Body of pancreas (tissue), 4 donors: ENCODE measurements at regions not wholly inside any gene's neighbourhood (a gene's known extent, or its start where the extent isn't known, plus 50 kb on each side); places are given as distances from the start of the nearest gene placed in this dataset.

Experiments used
- ATAC-seq: fragments of 150-250 bp; one replicate; pipeline ENCODE4 v1.9.1; 2016
- DNase-seq, 4 donors: peaks; one replicate each; pipeline ENCODE4 v3.0.0-alpha.2; 2019
- H3K27ac ChIP-seq, 4 donors: fragments of 200-600 bp; sonication (generic); 1 replicate in 3 of 4; 2 replicates in 1 of 4; pipeline versions ENCODE4 v1.5.1 to v1.6.1; 2016 to 2019; ENCODE audit warnings: mild to moderate bottlenecking in 1 of 4, mixed read lengths in 1 of 4, moderate library complexity in 1 of 4
- H3K27me3 ChIP-seq, 2 donors: fragments of 200-600 bp; sonication (generic); one replicate each; pipeline ENCODE4 v1.6.0; 2016; ENCODE audit warnings: mild to moderate bottlenecking in 1 of 2
- H3K36me3 ChIP-seq, 2 donors: fragments of 200-600 bp; sonication (generic); replicated peaks in 1 of 2; 2 replicates each; pipeline ENCODE4 v1.5.1; 2016; ENCODE audit warnings: low read depth in 2 of 2; ENCODE audit not compliant: insufficient read depth in 1 of 2
- H3K4me1 ChIP-seq: fragments of 200-600 bp; sonication (generic); one replicate; pipeline ENCODE4 v1.6.0; 2016
- H3K4me3 ChIP-seq, 2 donors: fragments of 200-600 bp; sonication (generic); 1 replicate in 1 of 2; 2 replicates in 1 of 2; pipeline ENCODE4 v1.5.1; 2016 to 2019
- H3K9me3 ChIP-seq, 3 donors: fragments of 200-600 bp; sonication (generic); 1 replicate in 2 of 3; 2 replicates in 1 of 3; pipeline ENCODE4 v1.5.1; 2016
- POLR2A ChIP-seq, 3 donors: fragments of 450-650 bp; IDR thresholded peaks; one replicate each; pipeline ENCODE4 v1.6.1; 2016; ENCODE audit warnings: antibody characterized with exemption in 3 of 3, mild to moderate bottlenecking in 2 of 3
- WGBS, 2 donors: methylation state at CpG; one replicate each; pipeline ENCODE4 v1.1.5; 2017; 5-methylcytosine and 5-hydroxymethylcytosine counted together
- intact Hi-C: fragments of 100-400 bp; cut with DNase I; formaldehyde crosslinking; loops from one replicate; pipeline ENCODE4 v1.15.1; 2023
- TF ChIP-seq, protein P1 (sequence below), 7 experiments: fragments of 450-650 bp in 4 of 7; fragments of 200-600 bp in 3 of 7; sonication (generic) in 3 of 7; IDR thresholded peaks; one replicate each; pipeline ENCODE4 v1.5.1; 2016 to 2019; ENCODE audit warnings: antibody characterized with exemption in 7 of 7

DNA sequence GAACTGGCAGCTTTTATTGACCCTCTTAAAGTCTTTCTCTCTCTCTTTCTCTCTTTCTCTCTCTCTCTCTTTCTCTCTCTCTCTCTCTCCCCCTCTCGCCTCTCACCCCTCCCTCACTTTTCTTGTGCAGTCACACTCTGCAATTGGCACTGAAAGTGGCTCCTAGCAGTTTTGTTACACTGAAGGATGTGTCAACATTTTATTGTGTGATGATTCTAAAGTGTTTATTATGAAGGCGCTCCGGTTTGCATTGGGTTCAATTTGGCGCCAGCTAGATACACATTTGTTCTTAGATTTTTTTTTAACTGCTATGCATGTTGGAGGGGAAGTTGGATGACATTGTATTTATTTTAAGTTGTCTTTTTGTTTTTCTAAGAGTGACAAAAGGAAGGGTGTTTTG is 64.0 kb upstream of the CHRM3 start:
- no peak overlapping the region for H3K4me3 ChIP-seq
- no peak for DNase-seq
- no peaks in the 10 kb centered on the region for H3K27me3 ChIP-seq
- H3K27ac ChIP-seq: no peak overlapping the region
- 88 to 94% methylated on average over 3 to 4 of the region's 4 CpGs for WGBS, 2 donors
- no peak for ATAC-seq
- H3K36me3 ChIP-seq: no peaks in the 10 kb centered on the region
- intact Hi-C loops: no loop called here
- H3K4me1 ChIP-seq: peaks cover 16% of the 10 kb centered on the region
- no peaks in the 10 kb centered on the region for H3K9me3 ChIP-seq
- TF ChIP-seq POLR2A (IDR thresholded peaks at IDR 0.05): no peak
- TF ChIP-seq, protein P1, sequence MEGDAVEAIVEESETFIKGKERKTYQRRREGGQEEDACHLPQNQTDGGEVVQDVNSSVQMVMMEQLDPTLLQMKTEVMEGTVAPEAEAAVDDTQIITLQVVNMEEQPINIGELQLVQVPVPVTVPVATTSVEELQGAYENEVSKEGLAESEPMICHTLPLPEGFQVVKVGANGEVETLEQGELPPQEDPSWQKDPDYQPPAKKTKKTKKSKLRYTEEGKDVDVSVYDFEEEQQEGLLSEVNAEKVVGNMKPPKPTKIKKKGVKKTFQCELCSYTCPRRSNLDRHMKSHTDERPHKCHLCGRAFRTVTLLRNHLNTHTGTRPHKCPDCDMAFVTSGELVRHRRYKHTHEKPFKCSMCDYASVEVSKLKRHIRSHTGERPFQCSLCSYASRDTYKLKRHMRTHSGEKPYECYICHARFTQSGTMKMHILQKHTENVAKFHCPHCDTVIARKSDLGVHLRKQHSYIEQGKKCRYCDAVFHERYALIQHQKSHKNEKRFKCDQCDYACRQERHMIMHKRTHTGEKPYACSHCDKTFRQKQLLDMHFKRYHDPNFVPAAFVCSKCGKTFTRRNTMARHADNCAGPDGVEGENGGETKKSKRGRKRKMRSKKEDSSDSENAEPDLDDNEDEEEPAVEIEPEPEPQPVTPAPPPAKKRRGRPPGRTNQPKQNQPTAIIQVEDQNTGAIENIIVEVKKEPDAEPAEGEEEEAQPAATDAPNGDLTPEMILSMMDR (IDR thresholded peaks at IDR 0.05): no peak

DNA sequence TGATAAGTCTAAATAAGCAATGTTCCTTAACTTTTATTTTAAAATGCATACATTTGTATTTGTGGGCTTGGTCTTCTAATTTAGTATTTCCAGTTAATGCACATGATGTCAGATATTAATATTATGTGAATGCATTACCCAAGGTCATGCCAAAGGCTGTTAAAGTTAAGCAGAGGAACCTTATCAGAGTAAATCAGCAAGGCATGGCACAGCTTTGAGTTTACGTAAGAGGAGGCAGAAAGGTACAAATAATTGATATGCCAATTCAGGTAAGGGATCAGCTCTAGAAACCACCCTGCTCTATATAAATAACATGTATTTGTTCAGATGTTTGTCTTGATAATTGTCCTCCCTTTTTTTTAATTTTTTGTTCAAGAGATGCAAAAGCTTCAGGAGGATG is 64.5 kb upstream of the CHRM3 start:
- 20 to 31% methylated on average over 1 of the region's 1 CpG for WGBS, 2 donors
- TF ChIP-seq, protein P1 (IDR thresholded peaks at IDR 0.05): no peak
- no peak for TF ChIP-seq POLR2A (IDR thresholded peaks at IDR 0.05)

DNA sequence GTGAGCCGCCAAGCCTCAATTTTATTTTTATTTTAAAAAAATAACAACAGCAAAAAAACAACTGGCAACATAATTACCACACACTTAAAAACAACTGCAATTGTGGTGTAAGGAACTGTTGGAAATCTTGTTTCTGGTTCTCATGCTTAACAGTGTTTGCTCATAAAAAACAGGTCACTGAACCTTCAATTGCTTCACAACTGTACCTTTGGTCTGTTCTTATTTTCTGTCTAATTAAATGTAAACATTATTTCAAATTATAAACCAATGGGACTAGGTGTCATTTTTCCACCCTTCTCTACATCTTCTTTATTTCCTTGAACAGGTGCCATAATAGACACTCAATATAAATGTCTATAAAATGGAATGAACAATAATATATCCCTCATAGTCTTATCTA is 68.4 kb upstream of the CHRM3 start:
- peaks cover 28% of the 10 kb centered on the region for H3K4me1 ChIP-seq
- H3K27me3 ChIP-seq: no peaks in the 10 kb centered on the region
- no peaks in the 10 kb centered on the region for H3K36me3 ChIP-seq
- TF ChIP-seq POLR2A (IDR thresholded peaks at IDR 0.05): no peak
- TF ChIP-seq, protein P1 (IDR thresholded peaks at IDR 0.05): no peak
- H3K4me3 ChIP-seq: no peak overlapping the region
- no peak overlapping the region for H3K27ac ChIP-seq
- no peaks in the 10 kb centered on the region for H3K9me3 ChIP-seq
- WGBS, 2 donors: 96 to 100% methylated on average over 1 of the region's 1 CpG
- intact Hi-C loops: loop anchor here (10.0 kb wide), 1 partner anchor 67 kb away; the partner anchor contains the start of gene CHRM3
- ATAC-seq (no peak), DNase-seq (no peak)

More for the DNA sequence above, 64.5 kb upstream of the CHRM3 start:
- Histone ChIP-seq H3K27me3 (no peaks in the 10 kb centered on the region), H3K4me3 (no peak overlapping the region), H3K4me1 (peaks cover 18% of the 10 kb centered on the region), H3K9me3 (no peaks in the 10 kb centered on the region), H3K27ac (no peak overlapping the region), H3K36me3 (no peaks in the 10 kb centered on the region)
- ATAC-seq: peak; percentile 33
- peak in 1 of 4 donors; percentile 14 for DNase-seq
- intact Hi-C loops: no loop called here

DNA sequence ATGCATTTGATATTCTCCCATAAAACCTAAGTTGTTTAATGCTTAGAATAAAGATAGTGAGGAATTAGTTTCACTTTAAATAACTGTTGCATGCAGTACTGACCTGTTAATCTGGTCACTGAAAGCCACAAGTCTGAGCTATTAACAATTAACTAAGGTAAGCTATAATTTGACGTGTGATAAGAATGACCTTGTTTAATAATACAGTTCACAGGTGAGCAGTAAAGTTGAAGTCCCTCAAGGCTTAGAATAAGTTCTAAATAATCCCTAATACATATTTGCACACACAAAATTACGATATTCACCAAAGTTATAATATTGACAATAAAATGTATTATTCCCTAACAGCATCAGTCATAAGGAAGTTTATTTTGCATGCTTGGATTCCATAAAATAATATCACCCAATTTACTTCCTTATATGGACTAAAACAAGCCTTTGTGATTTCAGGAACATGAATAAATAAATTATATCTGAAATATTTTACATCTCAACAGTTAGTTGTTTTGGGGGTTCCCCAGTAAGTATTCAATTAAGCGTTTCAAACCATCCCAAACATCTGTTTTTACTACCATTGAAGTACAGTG is 70.6 kb upstream of the CHRM3 start:
- TF ChIP-seq, protein P1 (IDR thresholded peaks at IDR 0.05): no peak
- TF ChIP-seq POLR2A (IDR thresholded peaks at IDR 0.05): peak in 2 of 3 donors; percentile 59 to 62
- H3K4me3 ChIP-seq: peak overlapping the region in 1 of 2 donors; percentile 17
- no peaks in the 10 kb centered on the region for H3K27me3 ChIP-seq
- no peaks in the 10 kb centered on the region for H3K9me3 ChIP-seq
- peak; percentile 94 for ATAC-seq
- peak overlapping the region; percentile 62 to 92 (median 84) for H3K27ac ChIP-seq
- no peak for DNase-seq
- H3K4me1 ChIP-seq: peaks cover 23% of the 10 kb centered on the region
- H3K36me3 ChIP-seq: no peaks in the 10 kb centered on the region
- 15 to 18% methylated on average over 3 of the region's 3 CpGs for WGBS, 2 donors
- intact Hi-C loops: loop anchor here (10.0 kb wide), 1 partner anchor 69 kb away; the partner anchor contains the start of gene CHRM3

DNA sequence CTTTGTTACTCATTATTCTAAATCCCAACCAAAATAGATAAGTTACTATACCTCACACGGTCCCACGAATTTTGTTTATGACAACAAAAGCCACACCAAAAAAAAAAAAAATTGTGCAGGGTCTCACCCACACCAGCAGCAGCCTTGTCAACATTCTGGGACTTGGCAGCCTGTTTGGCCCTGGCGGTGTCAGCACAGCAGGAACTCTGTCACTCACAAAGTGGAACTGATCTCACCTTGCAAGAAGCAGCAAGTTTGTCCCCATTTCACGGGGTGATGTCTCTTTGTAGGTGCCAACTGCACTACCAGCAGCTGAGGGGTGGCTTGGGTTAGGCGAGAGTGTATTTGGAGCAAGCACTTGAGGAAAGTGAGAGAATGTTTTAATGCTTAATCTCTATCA is 75.0 kb upstream of the CHRM3 start:
- peaks cover 20% of the 10 kb centered on the region for H3K4me1 ChIP-seq
- no peak overlapping the region for H3K4me3 ChIP-seq
- no peak for ATAC-seq
- 45 to 55% methylated on average over 5 of the region's 5 CpGs for WGBS, 2 donors
- DNase-seq: peak; percentile 26 to 73 (median 44)
- no peaks in the 10 kb centered on the region for H3K27me3 ChIP-seq
- no peaks in the 10 kb centered on the region for H3K36me3 ChIP-seq
- no peaks in the 10 kb centered on the region for H3K9me3 ChIP-seq
- H3K27ac ChIP-seq: no peak overlapping the region
- intact Hi-C loops: loop anchor here (10.0 kb wide), 1 partner anchor 73 kb away; the partner anchor contains the start of gene CHRM3
- TF ChIP-seq POLR2A (IDR thresholded peaks at IDR 0.05): no peak
- TF ChIP-seq, protein P1 (IDR thresholded peaks at IDR 0.05): peak in 2 of 7 experiments; percentile 1 to 22
